Endothelial cell of umbilical vein (primary cell): ENCODE measurements at regions not wholly inside any gene's neighbourhood (a gene's known extent, or its start where the extent isn't known, plus 50 kb on each side); places are given as distances from the start of the nearest gene placed in this dataset.

Experiments used
- BruUV-seq: library from RNA; stranded (reverse); fragments of 400-500 nt; replicated peaks from 2 replicates; lab custom pipeline; 2021; lab: Mats Ljungman, UMichigan
- CTCF ChIA-PET: fragments of 300-600, 350-600 bp; sonication (Branson Sonifier 250); formaldehyde crosslinking; loops from one replicate; lab custom pipeline; 2021; ENCODE audit warnings: antibody characterized with exemption, inconsistent platforms; lab: Charles Lee
- POLR2A ChIA-PET: fragments of 300-600, 350-600 bp; sonication (Branson Sonifier 250); formaldehyde crosslinking; loops from one replicate; lab custom pipeline; 2021; ENCODE audit warnings: antibody characterized with exemption, inconsistent platforms; lab: Charles Lee
- DNase-seq: peaks from one replicate; pipeline ENCODE4 v3.0.0-alpha.2; 2011; ENCODE audit warnings: low read depth, low spot score
- FAIRE-seq: peaks from 2 replicates; lab custom pipeline; 2011; peaks lifted over from hg19 to GRCh38; lab: Jason Lieb, UNC
- H2AFZ ChIP-seq: 2 replicates; pipeline ENCODE4 v1.6.0; 2012; ENCODE audit warnings: low read depth, low read length, control low read depth, inconsistent platforms
- H3K27ac ChIP-seq: 2 replicates; pipeline ENCODE4 v1.5.1; 2011; ENCODE audit warnings: low read depth, mild to moderate bottlenecking, control low read depth, low read length, moderate library complexity; ENCODE audit not compliant: insufficient read depth
- H3K27me3 ChIP-seq, 2 experiments: 2 replicates each; pipeline versions ENCODE4 v1.6.0 to v1.6.1; 2011; ENCODE audit warnings: low read length in 2 of 2, mixed read lengths in 1 of 2; ENCODE audit not compliant: control insufficient read depth in 2 of 2, insufficient read depth in 2 of 2
- H3K36me3 ChIP-seq, 2 experiments: 2 replicates in 1 of 2; 3 replicates in 1 of 2; pipeline ENCODE4 v1.5.1; 2011; ENCODE audit warnings: low read length in 2 of 2, mild to moderate bottlenecking in 1 of 2, moderate library complexity in 1 of 2; ENCODE audit not compliant: control insufficient read depth in 2 of 2, insufficient read depth in 2 of 2; ENCODE audit errors: extremely low read depth in 1 of 2
- H3K4me1 ChIP-seq: 3 replicates; pipeline ENCODE4 v1.5.1; 2011; ENCODE audit warnings: mild to moderate bottlenecking, low read length; ENCODE audit not compliant: control insufficient read depth, insufficient read depth; ENCODE audit errors: extremely low read depth
- H3K4me2 ChIP-seq: 2 replicates; pipeline ENCODE4 v1.6.1; 2011; ENCODE audit warnings: low read length, control low read depth, mixed read lengths; ENCODE audit not compliant: insufficient read depth
- H3K4me3 ChIP-seq, 3 experiments: fragments of 200-600 bp in 1 of 3; sonication (generic), shearing (Covaris generic) in 1 of 3; replicated peaks in 1 of 3; 2 replicates each; pipeline ENCODE4 v1.5.1; 2011 to 2016; ENCODE audit warnings: control low read depth in 3 of 3, low read length in 3 of 3, mild to moderate bottlenecking in 2 of 3, inconsistent platforms in 1 of 3, low read depth in 1 of 3, moderate library complexity in 1 of 3; ENCODE audit not compliant: insufficient read depth in 1 of 3
- H3K79me2 ChIP-seq: 2 replicates; pipeline ENCODE4 v1.6.0; 2012; ENCODE audit warnings: low read length, inconsistent platforms; ENCODE audit not compliant: control insufficient read depth, insufficient read depth
- H3K9ac ChIP-seq: replicated peaks from 2 replicates; pipeline ENCODE3; 2011; ENCODE audit warnings: low read length, control low read depth; ENCODE audit not compliant: insufficient read depth; ENCODE audit errors: extremely low read depth
- H3K9me1 ChIP-seq: replicated peaks from 3 replicates; pipeline ENCODE4 v1.6.0; 2011; ENCODE audit warnings: mild to moderate bottlenecking, low read length; ENCODE audit not compliant: control insufficient read depth, insufficient read depth; ENCODE audit errors: extremely low read depth
- H3K9me3 ChIP-seq: replicated peaks from 2 replicates; pipeline ENCODE4 v1.5.1; 2012; ENCODE audit warnings: low read length, inconsistent platforms; ENCODE audit not compliant: control insufficient read depth, insufficient read depth
- H4K20me1 ChIP-seq: replicated peaks from 2 replicates; pipeline ENCODE3; 2011; ENCODE audit warnings: mild to moderate bottlenecking, low read length; ENCODE audit not compliant: control insufficient read depth, insufficient read depth; ENCODE audit errors: extremely low read depth
- EZH2 ChIP-seq: IDR thresholded peaks from 2 replicates; pipeline ENCODE4 v1.6.1; 2012; ENCODE audit warnings: borderline replicate concordance, low read depth, mild to moderate bottlenecking, moderate library complexity, low read length, inconsistent platforms; ENCODE audit not compliant: severe bottlenecking
- FOS ChIP-seq: IDR thresholded peaks from 2 replicates; pipeline ENCODE4 v1.6.1; 2011; ENCODE audit warnings: mild to moderate bottlenecking, low read length, moderate library complexity, borderline replicate concordance; ENCODE audit not compliant: insufficient read depth
- GATA2 ChIP-seq: IDR thresholded peaks from 2 replicates; pipeline ENCODE4 v1.7.0; 2011; ENCODE audit warnings: low read depth, mild to moderate bottlenecking, moderate library complexity, mixed read lengths, low read length; ENCODE audit not compliant: insufficient read length, insufficient read depth
- JUN ChIP-seq: IDR thresholded peaks from 2 replicates; pipeline ENCODE4 v1.6.1; 2011; ENCODE audit warnings: borderline replicate concordance, low read depth; ENCODE audit not compliant: insufficient read length, insufficient read depth
- MYC ChIP-seq: IDR thresholded peaks from one replicate; pipeline ENCODE4 v1.6.1; 2011; ENCODE audit warnings: mild to moderate bottlenecking, low read depth, low read length
- POLR2A ChIP-seq: IDR thresholded peaks from 2 replicates; pipeline ENCODE4 v1.6.1; 2012; ENCODE audit warnings: low read depth, mild to moderate bottlenecking, control low read depth, low read length
- POLR2AphosphoS5 ChIP-seq: IDR thresholded peaks from 2 replicates; pipeline ENCODE4 v1.6.1; 2012; ENCODE audit warnings: low read depth, mild to moderate bottlenecking, control low read depth, low read length, moderate library complexity; ENCODE audit not compliant: insufficient read depth
- dilution Hi-C: fragments of 300-500 bp; cut with MboI; formaldehyde crosslinking; loops from one replicate; pipeline ENCODE4 v1.15.0; 2019; ENCODE audit warnings: low sequenced_read_pairs; ENCODE audit not compliant: extremely low pct_ligation_motif_present
- intact Hi-C: fragments of 100-400 bp; cut with micrococcal nuclease; formaldehyde crosslinking; loops from one replicate; pipeline ENCODE4 v1.10.0; 2022
- TF ChIP-seq, protein P1 (sequence below), 2 donors: IDR thresholded peaks; 1 replicate in 1 of 2; 2 replicates in 1 of 2; pipeline ENCODE4 v1.5.1; 2011; ENCODE audit warnings: low read length in 2 of 2, mild to moderate bottlenecking in 2 of 2, moderate library complexity in 2 of 2, control low read depth in 1 of 2, inconsistent platforms in 1 of 2, low read depth in 1 of 2; ENCODE audit not compliant: insufficient read depth in 1 of 2; ENCODE audit errors: extremely low read depth in 1 of 2
- TF ChIP-seq, protein P2 (sequence below): IDR thresholded peaks from 2 replicates; pipeline ENCODE4 v1.6.1; 2011; ENCODE audit not compliant: insufficient read depth, insufficient read length

DNA sequence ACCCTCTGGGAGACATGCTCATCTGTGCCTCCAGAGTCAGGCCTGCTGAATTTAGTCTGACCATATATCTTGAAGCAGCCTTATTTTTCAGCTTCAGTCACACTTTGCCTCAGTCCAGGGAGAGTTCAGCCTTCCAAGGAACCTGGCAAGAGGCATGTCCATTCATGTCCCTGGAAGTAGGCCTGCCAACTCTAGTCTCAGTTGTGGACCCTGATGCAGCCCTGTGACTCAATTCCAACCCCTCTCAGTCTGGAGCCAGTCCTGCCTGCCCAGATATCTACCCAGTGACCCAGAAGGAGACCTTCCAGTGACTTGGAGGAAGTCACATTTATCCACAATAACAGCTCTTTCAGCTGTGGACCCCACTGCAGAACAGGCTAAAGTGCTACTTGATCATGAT lies 566.6 kb downstream of the TMEM135 start:
- TF ChIP-seq EZH2 (no peak), GATA2 (no peak), MYC (no peak), POLR2AphosphoS5 (no peak), POLR2A (no peak), JUN (no peak), FOS (no peak)
- TF ChIP-seq, protein P1, sequence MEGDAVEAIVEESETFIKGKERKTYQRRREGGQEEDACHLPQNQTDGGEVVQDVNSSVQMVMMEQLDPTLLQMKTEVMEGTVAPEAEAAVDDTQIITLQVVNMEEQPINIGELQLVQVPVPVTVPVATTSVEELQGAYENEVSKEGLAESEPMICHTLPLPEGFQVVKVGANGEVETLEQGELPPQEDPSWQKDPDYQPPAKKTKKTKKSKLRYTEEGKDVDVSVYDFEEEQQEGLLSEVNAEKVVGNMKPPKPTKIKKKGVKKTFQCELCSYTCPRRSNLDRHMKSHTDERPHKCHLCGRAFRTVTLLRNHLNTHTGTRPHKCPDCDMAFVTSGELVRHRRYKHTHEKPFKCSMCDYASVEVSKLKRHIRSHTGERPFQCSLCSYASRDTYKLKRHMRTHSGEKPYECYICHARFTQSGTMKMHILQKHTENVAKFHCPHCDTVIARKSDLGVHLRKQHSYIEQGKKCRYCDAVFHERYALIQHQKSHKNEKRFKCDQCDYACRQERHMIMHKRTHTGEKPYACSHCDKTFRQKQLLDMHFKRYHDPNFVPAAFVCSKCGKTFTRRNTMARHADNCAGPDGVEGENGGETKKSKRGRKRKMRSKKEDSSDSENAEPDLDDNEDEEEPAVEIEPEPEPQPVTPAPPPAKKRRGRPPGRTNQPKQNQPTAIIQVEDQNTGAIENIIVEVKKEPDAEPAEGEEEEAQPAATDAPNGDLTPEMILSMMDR (IDR thresholded peaks at IDR 0.05; ENCODE audit: extremely low read depth in 1 of 2, insufficient read depth in 1 of 2, low read depth in 1 of 2, low read length in 2 of 2), result no peak
- TF ChIP-seq, protein P2, sequence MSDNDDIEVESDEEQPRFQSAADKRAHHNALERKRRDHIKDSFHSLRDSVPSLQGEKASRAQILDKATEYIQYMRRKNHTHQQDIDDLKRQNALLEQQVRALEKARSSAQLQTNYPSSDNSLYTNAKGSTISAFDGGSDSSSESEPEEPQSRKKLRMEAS, result no peak
- H3K27me3 ChIP-seq, result no peaks in the 10 kb centered on the region
- no TSS peak for BruUV-seq
- no peak overlapping the region for H3K9ac ChIP-seq
- no peak overlapping the region for H3K4me3 ChIP-seq
- dilution Hi-C loops, result no loop called here
- ChIA-PET CTCF (no interaction called here), POLR2A (no interaction called here)
- no peaks in the 10 kb centered on the region for H3K4me1 ChIP-seq
- intact Hi-C loops, result no loop called here
- no peaks in the 10 kb centered on the region for H3K9me3 ChIP-seq
- DNase-seq (no peak), FAIRE-seq (no peak)
- no peaks in the 10 kb centered on the region for H3K79me2 ChIP-seq
- H2AFZ ChIP-seq, result no peak overlapping the region
- H3K27ac ChIP-seq, result no peak overlapping the region
- H4K20me1 ChIP-seq, result no peaks in the 10 kb centered on the region
- no peak overlapping the region for H3K4me2 ChIP-seq
- H3K36me3 ChIP-seq, result no peaks in the 10 kb centered on the region
- H3K9me1 ChIP-seq, result no peaks in the 10 kb centered on the region
